Astrocyte (in vitro differentiated cells and primary cell): ENCODE measurements at regions not wholly inside any gene's neighbourhood (a gene's known extent, or its start where the extent isn't known, plus 50 kb on each side); places are given as distances from the start of the nearest gene placed in this dataset.

Experiments
- CTCF ChIP-seq: IDR thresholded peaks from 2 replicates; pipeline ENCODE4 v1.5.1; 2011; ENCODE audit warnings: low read depth, mild to moderate bottlenecking, inconsistent platforms, low read length, moderate library complexity; ENCODE audit not compliant: insufficient read depth
- EZH2 ChIP-seq: IDR thresholded peaks from 2 replicates; pipeline ENCODE4 v1.6.1; 2012; ENCODE audit warnings: mild to moderate bottlenecking, low read length, inconsistent platforms; ENCODE audit not compliant: insufficient read depth

GRCh38 chr14:34211732-34212131, 250.3 kb downstream of the SPTSSA start:
- TF ChIP-seq EZH2 (no peak), CTCF (no peak)
